NCI-H1092 (cell line): ENCODE measurements at regions not wholly inside any gene's neighbourhood (a gene's known extent, or its start where the extent isn't known, plus 50 kb on each side); places are given as distances from the start of the nearest gene placed in this dataset.
"Not testable (repeated sequence)": the region's sequence is repeated elsewhere in the genome, so short reads cannot be mapped to it uniquely, and the experiment has no call there.

ENCODE experiments used
- DNase-seq: peaks from one replicate; lab custom pipeline; 2025; lab: John Stamatoyannopoulos, UW

- no peak for DNase-seq
Observed at GRCh38 chr10:9291081-9291480, 1236.6 kb downstream of the GATA3 start.

- DNase-seq: no peak
Observed at GRCh38 chr10:9294132-9294663, 1239.7 kb downstream of the GATA3 start.

GRCh38 chr10:9294865-9295264 lies 1240.4 kb downstream of the GATA3 start:
- DNase-seq: no peak

- no peak for DNase-seq
Observed at GRCh38 chr10:9296190-9296589, 1241.7 kb downstream of the GATA3 start.

GRCh38 chr10:9297580-9297979 lies 1243.1 kb downstream of the GATA3 start:
- DNase-seq: no peak

GRCh38 chr10:9299966-9300365 lies 1245.5 kb downstream of the GATA3 start:
- no peak for DNase-seq

GRCh38 chr10:9301148-9301547 lies 1246.7 kb downstream of the GATA3 start:
- no peak for DNase-seq

- no peak for DNase-seq
Observed at GRCh38 chr10:9301554-9301953, 1247.1 kb downstream of the GATA3 start.

GRCh38 chr10:9302140-9302746 lies 1247.8 kb downstream of the GATA3 start:
- DNase-seq: no peak

GRCh38 chr10:9305018-9305655 lies 1250.6 kb downstream of the GATA3 start:
- no peak for DNase-seq

- DNase-seq: no peak
Observed at GRCh38 chr10:9311702-9312499, 1257.4 kb downstream of the GATA3 start.

- DNase-seq: no peak
Observed at GRCh38 chr10:9315292-9315691, 1260.8 kb downstream of the GATA3 start.

- no peak for DNase-seq
Observed at GRCh38 chr10:9331583-9332008, 1277.1 kb downstream of the GATA3 start.

GRCh38 chr10:9334270-9334669 lies 1279.8 kb downstream of the GATA3 start:
- DNase-seq: no peak

GRCh38 chr10:9339716-9340115 lies 1285.2 kb downstream of the GATA3 start:
- no peak for DNase-seq

GRCh38 chr10:9342885-9343570 lies 1288.5 kb downstream of the GATA3 start:
- DNase-seq: no peak

GRCh38 chr10:9347933-9348332 lies 1293.4 kb downstream of the GATA3 start:
- not testable (repeated sequence) for DNase-seq

GRCh38 chr10:9357471-9357870 lies 1303.0 kb downstream of the GATA3 start:
- no peak for DNase-seq

- no peak for DNase-seq
Observed at GRCh38 chr10:9362721-9363120, 1308.2 kb downstream of the GATA3 start.

- DNase-seq: no peak
Observed at GRCh38 chr10:9379183-9379582, 1324.7 kb downstream of the GATA3 start.

GRCh38 chr10:9381733-9382532 lies 1327.4 kb downstream of the GATA3 start:
- no peak for DNase-seq

GRCh38 chr10:9382533-9382866 lies 1328.0 kb downstream of the GATA3 start:
- no peak for DNase-seq
